SH-SY5Y (cell line): ENCODE measurements at regions not wholly inside any gene's neighbourhood (a gene's known extent, or its start where the extent isn't known, plus 50 kb on each side); places are given as distances from the start of the nearest gene placed in this dataset.

Source experiments
- GATA2 ChIP-seq: IDR thresholded peaks from 2 replicates; pipeline ENCODE4 v1.6.1; 2011; ENCODE audit warnings: mild to moderate bottlenecking, low read depth, low read length
- GATA3 ChIP-seq: IDR thresholded peaks from 2 replicates; pipeline ENCODE4 v1.6.1; 2011; ENCODE audit warnings: low read depth, mild to moderate bottlenecking, low read length, moderate library complexity

DNA sequence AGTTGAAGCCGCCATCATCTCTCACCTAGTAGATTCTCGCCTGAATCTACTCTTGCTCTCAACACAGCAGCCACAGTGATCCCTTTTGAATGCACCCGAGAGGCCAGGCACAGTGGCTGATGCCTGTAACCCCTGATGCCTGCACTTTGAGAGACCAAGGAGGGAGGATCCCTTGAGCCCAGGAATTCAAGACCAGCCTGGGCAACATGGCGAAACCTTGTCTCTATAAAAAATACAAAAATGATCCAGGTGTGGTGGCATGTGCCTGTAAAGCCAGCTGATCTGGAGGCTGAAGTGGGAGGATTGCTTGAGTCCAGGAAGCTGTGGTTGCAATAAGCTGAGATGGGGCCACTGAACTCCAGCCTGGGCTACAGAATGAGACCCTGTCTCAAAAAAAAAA lies 60.3 kb upstream of the EML4 start:
- no peak for TF ChIP-seq GATA2
- TF ChIP-seq GATA3: no peak
